Type B pancreatic cell (in vitro differentiated cells): ENCODE measurements at regions not wholly inside any gene's neighbourhood (a gene's known extent, or its start where the extent isn't known, plus 50 kb on each side); places are given as distances from the start of the nearest gene placed in this dataset.

Source experiments
- DNase-seq: peaks from one replicate; pipeline ENCODE4 v3.0.0; 2021; ENCODE audit warnings: mixed read lengths; ENCODE audit not compliant: unreplicated experiment; ENCODE audit errors: extremely low spot score
- H3K27ac Mint-ChIP-seq: 2 replicates; pipeline ENCODE4 v1.8.0; 2021; ENCODE audit warnings: mild to moderate bottlenecking, mixed read lengths
- H3K27me3 Mint-ChIP-seq: 2 replicates; pipeline ENCODE4 v1.8.0; 2021; ENCODE audit warnings: mixed read lengths
- H3K36me3 Mint-ChIP-seq: 2 replicates; pipeline ENCODE4 v1.8.0; 2021; ENCODE audit warnings: mixed read lengths
- H3K4me1 Mint-ChIP-seq: one replicate; pipeline ENCODE4 v1.8.0; 2021; ENCODE audit warnings: mixed read lengths; ENCODE audit not compliant: unreplicated experiment
- H3K4me3 Mint-ChIP-seq: 2 replicates; pipeline ENCODE4 v1.8.0; 2021; ENCODE audit warnings: mild to moderate bottlenecking, mixed read lengths
- H3K9me3 Mint-ChIP-seq: 2 replicates; pipeline ENCODE4 v1.8.0; 2021; ENCODE audit warnings: mixed read lengths
- TF ChIP-seq, protein P1 (sequence below): fragments of 200-600 bp; sonication (generic); conservative IDR thresholded peaks from 2 replicates; pipeline ENCODE4 v1.5.0; 2021; ENCODE audit warnings: antibody characterized with exemption, mild to moderate bottlenecking

DNA sequence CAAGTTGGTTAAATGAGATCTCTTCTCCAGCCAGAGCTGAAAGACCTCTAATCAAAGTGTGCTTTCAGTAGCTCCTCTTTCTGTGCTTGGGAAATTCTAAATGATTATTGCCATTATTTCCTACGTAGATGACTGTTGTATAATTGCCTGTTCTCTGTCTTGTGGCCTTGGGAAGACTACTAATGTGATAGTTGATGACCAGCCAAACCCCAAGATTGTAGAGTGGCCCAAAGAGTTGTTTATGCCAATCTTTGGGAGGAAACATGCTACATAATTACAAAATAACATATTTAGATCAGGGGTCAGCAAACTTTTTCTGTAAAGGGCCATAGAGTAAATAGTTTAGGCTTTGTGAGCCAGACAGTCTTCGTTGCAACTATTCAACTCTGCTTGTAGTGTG is 135.1 kb upstream of the DIO2 start:
- DNase-seq: no peak
- no peaks in the 10 kb centered on the region for H3K9me3 Mint-ChIP-seq
- TF ChIP-seq, protein P1, sequence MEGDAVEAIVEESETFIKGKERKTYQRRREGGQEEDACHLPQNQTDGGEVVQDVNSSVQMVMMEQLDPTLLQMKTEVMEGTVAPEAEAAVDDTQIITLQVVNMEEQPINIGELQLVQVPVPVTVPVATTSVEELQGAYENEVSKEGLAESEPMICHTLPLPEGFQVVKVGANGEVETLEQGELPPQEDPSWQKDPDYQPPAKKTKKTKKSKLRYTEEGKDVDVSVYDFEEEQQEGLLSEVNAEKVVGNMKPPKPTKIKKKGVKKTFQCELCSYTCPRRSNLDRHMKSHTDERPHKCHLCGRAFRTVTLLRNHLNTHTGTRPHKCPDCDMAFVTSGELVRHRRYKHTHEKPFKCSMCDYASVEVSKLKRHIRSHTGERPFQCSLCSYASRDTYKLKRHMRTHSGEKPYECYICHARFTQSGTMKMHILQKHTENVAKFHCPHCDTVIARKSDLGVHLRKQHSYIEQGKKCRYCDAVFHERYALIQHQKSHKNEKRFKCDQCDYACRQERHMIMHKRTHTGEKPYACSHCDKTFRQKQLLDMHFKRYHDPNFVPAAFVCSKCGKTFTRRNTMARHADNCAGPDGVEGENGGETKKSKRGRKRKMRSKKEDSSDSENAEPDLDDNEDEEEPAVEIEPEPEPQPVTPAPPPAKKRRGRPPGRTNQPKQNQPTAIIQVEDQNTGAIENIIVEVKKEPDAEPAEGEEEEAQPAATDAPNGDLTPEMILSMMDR: no peak
- H3K27me3 Mint-ChIP-seq: no peaks in the 10 kb centered on the region
- H3K4me3 Mint-ChIP-seq: no peak overlapping the region
- H3K4me1 Mint-ChIP-seq: no peaks in the 10 kb centered on the region
- no peaks in the 10 kb centered on the region for H3K36me3 Mint-ChIP-seq
- no peak overlapping the region for H3K27ac Mint-ChIP-seq

DNA sequence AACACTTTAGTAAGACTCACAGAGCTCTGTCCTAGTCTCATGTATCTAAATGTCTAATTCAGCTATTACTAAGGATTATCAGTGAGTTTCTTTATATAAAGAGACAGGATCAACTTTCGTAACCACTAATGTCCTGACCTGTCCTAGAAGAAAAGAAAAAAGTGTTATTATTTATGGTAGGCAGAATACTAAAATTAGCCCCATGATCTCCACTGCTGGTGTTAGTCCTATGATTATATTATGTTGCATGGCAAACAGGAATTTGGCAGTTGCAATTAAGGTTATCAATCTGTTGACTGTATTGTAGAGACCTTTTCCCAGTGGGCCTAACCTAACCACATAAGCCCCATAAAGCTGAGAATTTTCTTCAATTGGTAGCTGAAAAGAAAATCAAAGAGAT is 132.9 kb upstream of the DIO2 start:
- TF ChIP-seq, protein P1: no peak
- Mint-ChIP-seq H3K9me3 (no peaks in the 10 kb centered on the region), H3K4me3 (no peak overlapping the region), H3K27ac (no peak overlapping the region), H3K36me3 (no peaks in the 10 kb centered on the region), H3K4me1 (no peaks in the 10 kb centered on the region), H3K27me3 (no peaks in the 10 kb centered on the region)
- DNase-seq: no peak

DNA sequence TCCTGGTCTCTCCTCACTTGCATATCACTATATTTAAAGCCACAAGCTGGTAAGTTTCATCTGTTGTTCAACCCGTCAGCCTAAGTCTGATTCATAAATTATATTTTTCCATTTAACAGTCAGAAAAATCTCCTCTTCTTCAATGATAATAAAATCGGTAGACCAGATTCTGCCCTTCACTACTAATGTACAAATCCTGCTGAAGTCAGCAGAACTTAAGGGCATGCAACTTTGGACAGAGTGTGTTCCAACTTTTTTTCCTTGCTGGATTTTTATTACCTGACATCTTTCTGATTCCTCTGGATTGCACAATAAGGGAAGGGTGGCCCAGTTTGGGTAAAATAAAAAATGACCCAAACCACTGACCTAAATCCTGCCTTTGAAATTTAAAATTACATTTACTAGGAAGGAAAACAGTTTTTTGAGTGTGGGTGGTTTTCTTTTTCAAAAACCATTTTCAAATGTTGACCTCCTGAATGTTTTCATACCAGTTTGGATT is 125.4 kb upstream of the DIO2 start:
- no peaks in the 10 kb centered on the region for H3K36me3 Mint-ChIP-seq
- H3K27ac Mint-ChIP-seq: no peak overlapping the region
- no peak overlapping the region for H3K4me3 Mint-ChIP-seq
- H3K4me1 Mint-ChIP-seq: no peaks in the 10 kb centered on the region
- no peak for DNase-seq
- H3K9me3 Mint-ChIP-seq: no peaks in the 10 kb centered on the region
- TF ChIP-seq, protein P1: no peak
- no peaks in the 10 kb centered on the region for H3K27me3 Mint-ChIP-seq

DNA sequence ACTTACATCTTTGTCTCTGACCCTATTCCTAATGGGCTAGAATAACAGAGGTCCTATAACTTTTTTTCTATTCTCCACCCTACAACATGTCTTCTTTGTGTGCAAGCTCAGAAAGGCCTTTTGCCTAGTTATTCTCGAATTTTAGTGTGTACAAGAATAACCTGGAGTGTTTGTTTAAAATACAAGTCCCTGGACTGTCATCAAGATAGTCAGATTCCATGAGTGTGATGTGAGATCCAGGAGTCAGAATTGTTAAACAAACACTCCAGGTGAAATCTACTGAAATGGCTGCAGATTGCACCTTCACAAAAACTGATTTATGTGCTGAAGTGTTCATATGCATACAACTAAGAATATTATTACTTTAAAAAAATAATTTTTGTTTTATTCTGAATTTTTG is 114.4 kb upstream of the DIO2 start:
- no peak for DNase-seq
- Mint-ChIP-seq H3K36me3 (no peaks in the 10 kb centered on the region), H3K9me3 (no peaks in the 10 kb centered on the region), H3K27me3 (no peaks in the 10 kb centered on the region), H3K27ac (no peak overlapping the region), H3K4me1 (no peaks in the 10 kb centered on the region), H3K4me3 (no peak overlapping the region)
- TF ChIP-seq, protein P1: no peak

DNA sequence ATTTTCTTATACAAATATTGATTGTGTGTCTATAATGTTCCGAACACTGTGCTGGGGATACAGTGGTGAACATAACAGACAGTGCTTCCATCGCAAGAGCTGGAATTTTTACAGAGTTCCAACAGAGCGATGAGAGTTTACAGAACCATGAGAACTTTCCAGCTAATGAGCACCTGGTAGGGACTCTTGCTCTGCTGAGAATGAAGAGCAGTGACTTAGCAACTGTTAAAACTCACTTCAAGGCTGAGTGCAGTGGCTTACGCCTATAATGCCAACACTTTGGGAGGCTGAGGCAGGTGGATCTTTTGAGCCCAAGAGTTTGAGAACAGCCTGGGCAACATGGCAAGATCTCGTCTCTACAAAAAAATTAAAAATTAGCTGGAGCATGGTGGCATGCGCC is 113.8 kb upstream of the DIO2 start:
- Mint-ChIP-seq H3K27ac (no peak overlapping the region), H3K36me3 (no peaks in the 10 kb centered on the region), H3K4me1 (no peaks in the 10 kb centered on the region), H3K4me3 (no peak overlapping the region), H3K9me3 (no peaks in the 10 kb centered on the region), H3K27me3 (no peaks in the 10 kb centered on the region)
- DNase-seq: no peak
- TF ChIP-seq, protein P1: no peak

DNA sequence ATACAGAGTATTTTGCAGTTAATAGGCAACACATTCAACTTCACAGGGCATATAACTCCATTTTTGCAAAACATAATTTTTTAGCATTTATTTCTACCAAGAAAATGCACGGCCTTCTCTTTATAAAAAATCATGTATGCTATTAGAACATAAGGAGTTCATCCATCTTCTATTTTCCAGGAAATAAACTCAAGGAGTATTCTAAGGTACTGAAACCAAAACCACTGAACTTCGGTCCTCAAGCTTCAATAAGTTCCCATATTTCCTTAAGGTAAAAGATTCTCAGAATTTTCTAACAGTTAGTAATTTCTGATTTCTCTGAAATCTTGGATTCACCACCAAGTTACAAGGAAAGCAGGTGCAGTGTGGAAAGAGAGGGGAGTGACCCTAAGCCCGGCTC is 113.3 kb upstream of the DIO2 start:
- Mint-ChIP-seq H3K27ac (no peak overlapping the region), H3K4me1 (no peaks in the 10 kb centered on the region), H3K27me3 (no peaks in the 10 kb centered on the region), H3K9me3 (no peaks in the 10 kb centered on the region), H3K4me3 (no peak overlapping the region), H3K36me3 (no peaks in the 10 kb centered on the region)
- DNase-seq: no peak
- TF ChIP-seq, protein P1: no peak
